ENCODE measurements at regions not wholly inside any gene's neighbourhood (a gene's known extent, or its start where the extent isn't known, plus 50 kb on each side); places are given as distances from the start of the nearest gene placed in this dataset.

DNA sequence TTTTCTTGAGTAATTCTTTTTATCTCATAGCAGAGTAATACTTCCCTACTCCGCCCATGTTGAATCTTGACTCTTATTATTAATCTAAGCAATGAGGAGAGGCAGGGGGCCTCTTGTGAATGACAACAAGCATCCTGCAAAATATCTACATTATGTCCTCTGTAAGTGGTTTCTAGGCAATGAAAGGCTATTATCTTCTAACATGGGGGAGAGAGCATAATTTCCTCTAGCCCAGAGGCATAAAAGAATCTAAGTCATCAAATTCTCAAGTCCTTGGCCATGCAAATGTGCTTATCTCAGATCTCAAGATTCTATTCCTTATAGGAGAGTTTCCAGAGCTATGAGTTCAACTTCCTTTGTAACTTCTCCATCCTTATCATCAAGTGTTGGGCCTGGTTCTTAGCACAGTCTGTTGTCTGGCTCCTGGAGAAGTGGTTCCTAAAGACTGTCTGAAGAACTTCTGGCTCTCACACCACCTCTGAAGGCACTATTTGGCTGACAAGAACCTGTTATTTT lies 423.1 kb upstream of the INTU start:
- DNase-seq (ENCODE audit: low spot score in 2 of 2) (no peak), ATAC-seq (no peak)
- Mint-ChIP-seq H3K27ac (no peak overlapping the region), H3K9me3 (peaks cover 0 to 16% of the 10 kb centered on the region in 2 donors), H3K36me3 (no peaks in the 10 kb centered on the region)

GRCh38 chr4:127210893-127211649 lies 421.7 kb upstream of the INTU start:
- no peak for DNase-seq (ENCODE audit: low spot score in 2 of 2)
- Mint-ChIP-seq H3K27ac (no peak overlapping the region), H3K36me3 (no peaks in the 10 kb centered on the region)

DNA sequence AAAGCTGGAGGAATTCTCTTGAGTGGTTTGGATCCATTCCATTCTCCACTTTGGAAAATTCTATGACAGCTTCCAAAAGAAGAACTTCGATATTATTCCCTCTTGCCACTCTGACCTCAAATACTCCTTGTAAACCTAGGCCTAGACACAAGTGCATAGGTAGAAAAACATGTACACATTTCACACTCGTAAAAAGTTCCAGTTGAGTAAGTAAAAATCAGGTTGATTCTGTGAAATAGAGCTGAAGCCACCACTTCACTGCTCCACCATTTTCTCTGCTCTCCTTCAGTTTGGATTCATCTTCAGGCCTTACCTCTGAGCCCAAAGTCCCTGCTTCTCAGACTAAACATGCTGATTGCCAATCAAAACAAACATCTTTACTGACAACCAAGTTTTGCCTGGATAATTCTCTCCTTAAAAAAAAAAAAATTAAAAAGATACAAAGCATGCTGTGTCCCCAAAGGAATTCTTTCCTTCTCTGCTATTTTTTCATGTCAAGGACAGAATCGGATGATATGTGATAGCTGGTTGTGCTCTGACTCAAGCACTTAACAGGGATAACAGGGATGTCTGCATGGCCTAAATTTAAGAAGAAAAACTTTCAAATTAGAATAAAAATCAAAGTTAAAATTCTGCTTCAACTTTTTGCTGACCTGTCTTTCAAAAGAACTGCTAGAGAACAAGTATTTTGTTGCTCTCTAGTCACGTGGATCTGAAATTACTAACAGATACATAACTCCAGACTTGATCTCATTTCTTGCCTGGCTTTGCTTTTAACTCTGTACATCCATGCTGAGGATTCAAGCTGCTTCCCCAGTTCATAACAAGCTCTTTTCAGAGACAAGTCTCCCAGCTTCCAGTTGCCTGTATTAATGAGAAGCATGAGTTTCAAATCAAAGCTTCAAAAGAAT lies 420.9 kb upstream of the INTU start:
- H3K9me3 Mint-ChIP-seq: peaks cover 0 to 21% of the 10 kb centered on the region in 2 donors
- DNase-seq (ENCODE audit: low spot score in 2 of 2) (no peak), ATAC-seq (no peak)
- H3K27ac Mint-ChIP-seq: no peak overlapping the region
- H3K36me3 Mint-ChIP-seq: no peaks in the 10 kb centered on the region

More at GRCh38 chr4:127210893-127211649, 421.7 kb upstream of the INTU start:
- H3K9me3 Mint-ChIP-seq: peaks cover 0 to 18% of the 10 kb centered on the region in 2 donors
- ATAC-seq: no peak

DNA sequence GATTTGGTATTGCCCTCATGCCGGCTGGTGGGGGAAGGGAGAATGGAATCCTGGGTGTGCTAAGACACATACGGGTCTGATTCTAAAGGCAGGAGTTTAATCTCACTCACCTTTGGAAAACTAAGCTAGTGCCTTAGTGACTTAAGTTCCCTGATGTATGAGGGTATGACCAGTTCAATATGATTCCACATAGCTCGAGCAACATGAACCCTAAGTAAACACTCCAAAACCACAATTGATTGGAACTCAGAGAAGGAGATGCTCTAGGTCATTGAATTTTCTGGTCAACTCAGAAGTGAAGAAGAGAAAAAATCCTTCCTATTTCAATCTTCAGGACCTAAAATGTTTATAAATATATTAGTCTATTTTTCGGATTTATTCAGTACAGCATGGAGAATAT lies 420.1 kb upstream of the INTU start:
- Mint-ChIP-seq H3K36me3 (no peaks in the 10 kb centered on the region), H3K9me3 (peaks cover 0 to 18% of the 10 kb centered on the region in 2 donors), H3K27ac (no peak overlapping the region)
- ATAC-seq (no peak), DNase-seq (ENCODE audit: low spot score in 2 of 2) (no peak)

GRCh38 chr4:127214016-127214415 lies 418.7 kb upstream of the INTU start:
- ATAC-seq: no peak

GRCh38 chr4:127214931-127215330 lies 417.8 kb upstream of the INTU start:
- ATAC-seq (no peak), DNase-seq (ENCODE audit: low spot score in 2 of 2) (no peak)
- H3K36me3 Mint-ChIP-seq: no peaks in the 10 kb centered on the region
- peaks cover 0 to 21% of the 10 kb centered on the region in 2 donors for H3K9me3 Mint-ChIP-seq
- no peak overlapping the region for H3K27ac Mint-ChIP-seq

More at GRCh38 chr4:127214016-127214415, 418.7 kb upstream of the INTU start:
- no peak for DNase-seq (ENCODE audit: low spot score in 2 of 2)
- Mint-ChIP-seq H3K9me3 (peaks cover 0 to 24% of the 10 kb centered on the region in 2 donors), H3K36me3 (no peaks in the 10 kb centered on the region), H3K27ac (no peak overlapping the region)

DNA sequence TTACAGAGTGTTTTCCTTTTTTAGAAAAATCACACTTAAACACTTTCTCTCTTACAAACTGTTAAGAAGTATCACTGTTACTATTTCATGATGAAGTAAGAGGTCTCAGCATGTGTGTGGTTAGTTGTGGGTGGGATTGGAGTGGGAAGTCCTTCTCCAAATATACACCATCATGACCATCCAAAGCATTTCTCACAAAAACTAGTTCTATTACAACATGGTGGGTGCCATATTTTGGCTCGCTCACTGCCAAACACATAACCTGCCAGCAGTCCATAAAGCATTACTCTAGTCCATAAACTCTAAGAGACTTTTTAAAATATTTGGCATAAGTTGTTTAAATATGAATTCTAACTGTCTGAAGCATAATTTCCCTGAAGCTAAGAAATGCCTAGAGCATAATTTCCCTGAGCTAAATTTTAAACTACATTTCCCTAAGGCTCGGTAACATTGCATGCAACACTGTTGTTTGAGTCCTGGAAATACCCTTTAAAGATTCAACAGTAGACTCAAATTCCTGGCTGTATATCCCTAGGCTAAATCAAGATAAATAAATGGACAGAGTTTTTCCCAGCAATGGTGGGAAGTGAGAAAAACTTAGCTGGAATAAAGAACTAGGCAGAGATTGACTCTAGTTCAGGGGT lies 415.0 kb upstream of the INTU start:
- peaks cover 0 to 22% of the 10 kb centered on the region in 2 donors for H3K9me3 Mint-ChIP-seq
- ATAC-seq (no peak), DNase-seq (ENCODE audit: low spot score in 2 of 2) (no peak)
- H3K36me3 Mint-ChIP-seq: no peaks in the 10 kb centered on the region
- no peak overlapping the region for H3K27ac Mint-ChIP-seq

- ATAC-seq (no peak), DNase-seq (ENCODE audit: low spot score in 2 of 2) (no peak)
- peaks cover 2 to 29% of the 10 kb centered on the region in 2 donors for H3K9me3 Mint-ChIP-seq
- H3K36me3 Mint-ChIP-seq: no peaks in the 10 kb centered on the region
- no peak overlapping the region for H3K27ac Mint-ChIP-seq
Measured at GRCh38 chr4:127219232-127219631, 413.5 kb upstream of the INTU start.

- H3K27ac Mint-ChIP-seq: no peak overlapping the region
- ATAC-seq (no peak), DNase-seq (ENCODE audit: low spot score in 2 of 2) (no peak)
Measured at GRCh38 chr4:127224556-127224955, 408.2 kb upstream of the INTU start.

DNA sequence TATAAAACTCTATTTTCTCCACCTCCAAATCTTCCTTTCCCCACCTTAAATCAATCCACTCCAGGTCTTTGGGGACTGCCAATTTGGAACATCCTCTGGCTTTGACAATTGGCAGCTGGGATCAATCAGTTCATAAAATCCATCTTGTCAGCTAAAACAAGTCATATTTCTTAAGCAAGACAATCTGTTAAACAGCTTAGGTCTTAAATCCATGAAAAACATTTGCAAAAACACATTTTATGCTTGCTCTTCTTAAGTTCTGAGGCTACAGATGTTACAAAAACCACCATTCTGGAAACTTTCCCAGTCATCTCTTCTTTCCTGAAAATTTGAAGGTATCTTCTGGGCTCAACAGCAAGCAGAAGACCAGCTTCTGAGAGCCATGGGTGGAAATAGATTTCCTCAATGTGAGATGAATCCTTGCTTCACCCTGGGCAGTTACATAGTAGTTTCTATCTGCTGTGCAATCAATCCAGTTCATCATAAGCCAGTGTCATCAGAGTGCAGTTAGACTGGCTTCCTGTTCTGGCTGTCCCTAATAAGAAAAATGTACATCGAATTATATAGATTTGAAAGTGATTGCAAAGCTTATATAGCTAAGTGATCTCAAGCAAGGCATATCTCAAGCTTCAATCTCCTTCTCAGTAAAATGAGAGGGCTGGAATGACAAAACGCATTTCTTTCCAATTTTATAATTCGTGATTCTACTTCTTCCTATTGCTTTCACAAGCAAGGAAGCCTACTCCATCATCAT lies 402.7 kb upstream of the INTU start:
- DNase-seq (ENCODE audit: low spot score in 2 of 2): no peak
- Mint-ChIP-seq H3K9me3 (peaks cover 12 to 15% of the 10 kb centered on the region in 2 donors), H3K36me3 (no peaks in the 10 kb centered on the region), H3K27ac (no peak overlapping the region)
- no peak for ATAC-seq

More at GRCh38 chr4:127224556-127224955, 408.2 kb upstream of the INTU start:
- Mint-ChIP-seq H3K9me3 (peaks cover 10 to 20% of the 10 kb centered on the region in 2 donors), H3K36me3 (no peaks in the 10 kb centered on the region)

GRCh38 chr4:127236889-127237288 lies 395.9 kb upstream of the INTU start:
- ATAC-seq: no peak

DNA sequence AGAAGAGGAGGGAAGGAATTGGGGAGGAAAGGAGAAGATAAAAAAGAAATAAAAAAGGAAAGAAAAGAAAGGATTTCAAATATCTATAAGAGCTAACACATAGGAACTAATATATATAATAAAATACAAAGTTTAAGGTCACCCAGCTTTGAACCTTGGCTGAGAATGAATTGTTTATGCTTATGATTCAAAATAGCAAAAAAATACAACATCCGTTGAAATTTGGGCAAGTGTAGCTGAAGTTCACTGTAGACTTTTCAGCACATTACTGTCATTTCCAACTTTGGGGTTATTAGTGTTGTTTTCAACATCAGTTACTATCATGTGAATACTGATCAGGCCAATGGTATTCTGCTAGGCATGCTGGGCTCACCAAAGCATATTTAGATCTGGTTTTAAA lies 395.2 kb upstream of the INTU start:
- ATAC-seq (no peak), DNase-seq (ENCODE audit: low spot score in 2 of 2) (no peak)
- H3K36me3 Mint-ChIP-seq: no peaks in the 10 kb centered on the region
- H3K27ac Mint-ChIP-seq: no peak overlapping the region
- peaks cover 3 to 15% of the 10 kb centered on the region in 2 donors for H3K9me3 Mint-ChIP-seq

More at GRCh38 chr4:127236889-127237288, 395.9 kb upstream of the INTU start:
- H3K27ac Mint-ChIP-seq: no peak overlapping the region
- no peak for DNase-seq (ENCODE audit: low spot score in 2 of 2)
- H3K9me3 Mint-ChIP-seq: peaks cover 9 to 15% of the 10 kb centered on the region in 2 donors
- H3K36me3 Mint-ChIP-seq: no peaks in the 10 kb centered on the region

GRCh38 chr4:127238956-127239475 lies 393.7 kb upstream of the INTU start:
- Mint-ChIP-seq H3K36me3 (no peaks in the 10 kb centered on the region), H3K9me3 (peaks cover 3 to 15% of the 10 kb centered on the region in 2 donors), H3K27ac (no peak overlapping the region)
- no peak for DNase-seq (ENCODE audit: low spot score in 2 of 2)
- ATAC-seq: no peak

DNA sequence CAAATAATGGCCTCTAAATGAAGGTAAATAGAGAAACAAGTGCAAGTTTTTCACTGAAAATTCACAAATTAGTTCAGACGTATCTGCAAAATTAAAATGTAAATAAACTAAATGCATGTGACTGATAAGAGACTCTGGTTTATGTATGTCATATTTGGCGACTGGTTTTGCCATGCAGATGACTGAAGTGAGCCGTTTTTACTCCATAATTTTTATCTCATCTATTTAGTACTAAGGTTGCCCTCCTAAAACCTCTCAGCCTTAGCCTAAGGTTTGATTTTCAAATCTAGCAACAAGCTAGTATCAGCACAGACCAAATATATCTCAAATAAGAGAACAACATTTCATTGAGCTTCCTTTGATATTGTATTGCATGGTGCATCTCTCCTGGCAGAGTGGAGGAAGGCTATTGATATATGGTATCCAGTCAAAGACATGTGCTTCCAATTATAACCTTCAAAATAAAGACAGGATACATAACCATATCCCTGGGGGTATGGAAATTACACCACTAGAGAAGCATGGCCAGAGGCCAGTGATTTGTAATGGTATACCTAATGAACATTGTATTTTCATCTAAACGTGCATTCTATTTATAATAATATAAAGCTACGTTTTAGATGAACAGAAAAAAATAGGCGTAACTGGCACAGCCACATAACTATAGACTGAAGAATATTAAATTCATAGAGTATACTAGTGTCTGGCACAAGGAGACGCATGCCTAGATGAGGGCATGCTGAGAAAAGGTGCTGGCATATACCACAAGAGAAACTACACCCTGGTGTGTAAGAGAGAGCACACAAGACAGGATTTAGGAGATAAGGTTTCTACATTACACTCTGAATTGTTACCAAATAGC lies 392.6 kb upstream of the INTU start:
- no peak for ATAC-seq
- Mint-ChIP-seq H3K36me3 (no peaks in the 10 kb centered on the region), H3K27ac (no peak overlapping the region), H3K9me3 (peaks cover 3 to 8% of the 10 kb centered on the region in 2 donors)
- no peak for DNase-seq (ENCODE audit: low spot score in 2 of 2)

- ATAC-seq: no peak
- H3K36me3 Mint-ChIP-seq: no peaks in the 10 kb centered on the region
- no peak overlapping the region for H3K27ac Mint-ChIP-seq
Measured at GRCh38 chr4:127240764-127241105, 392.0 kb upstream of the INTU start.

More at GRCh38 chr4:127240764-127241105, 392.0 kb upstream of the INTU start:
- peaks cover 3 to 7% of the 10 kb centered on the region in 2 donors for H3K9me3 Mint-ChIP-seq
- no peak for DNase-seq (ENCODE audit: low spot score in 2 of 2)

Measured in activated naive CD4-positive, alpha-beta T cell treated with anti-CD3 and anti-CD28 coated beads, Interleukin-2, amount 50 U/mL, for 72 hours (primary cell).